Gastrocnemius medialis (tissue), 4 donors: ENCODE measurements at regions not wholly inside any gene's neighbourhood (a gene's known extent, or its start where the extent isn't known, plus 50 kb on each side); places are given as distances from the start of the nearest gene placed in this dataset.

Experiments used
- ATAC-seq, 2 donors: fragments of 150-250 bp; one replicate each; pipeline ENCODE4 v1.9.1; 2016
- DNase-seq, 2 donors: peaks; one replicate each; pipeline ENCODE4 v3.0.0-alpha.2; 2019
- H3K27ac ChIP-seq, 4 donors: fragments of 200-600 bp; sonication (generic); 1 replicate in 1 of 4; 2 replicates in 3 of 4; pipeline ENCODE4 v1.5.1; 2016 to 2018; ENCODE audit warnings: mild to moderate bottlenecking in 2 of 4, moderate library complexity in 1 of 4
- H3K27me3 ChIP-seq, 3 donors: fragments of 200-600 bp; sonication (generic) in 2 of 3; 1 replicate in 1 of 3; 2 replicates in 2 of 3; pipeline versions ENCODE4 v1.5.1 to v1.6.0; 2016 to 2019; ENCODE audit warnings: mild to moderate bottlenecking in 1 of 3, moderate library complexity in 1 of 3
- H3K36me3 ChIP-seq, 2 donors: fragments of 200-600 bp; sonication (generic) in 1 of 2; one replicate each; pipeline ENCODE4 v1.5.1; 2017 to 2018
- H3K4me1 ChIP-seq, 2 donors: fragments of 200-600 bp; sonication (generic) in 1 of 2; one replicate each; pipeline ENCODE4 v1.5.1; 2016 to 2017; ENCODE audit warnings: mild to moderate bottlenecking in 2 of 2
- H3K4me3 ChIP-seq, 4 donors: fragments of 200-600 bp; sonication (generic) in 3 of 4; 1 replicate in 1 of 4; 2 replicates in 3 of 4; pipeline ENCODE4 v1.5.1; 2016 to 2019; ENCODE audit warnings: mild to moderate bottlenecking in 2 of 4
- H3K9me3 ChIP-seq, 3 donors: fragments of 200-600 bp; sonication (generic) in 2 of 3; 1 replicate in 1 of 3; 2 replicates in 2 of 3; pipeline ENCODE4 v1.5.1; 2016 to 2019
- POLR2A ChIP-seq, 2 donors: fragments of 450-650 bp; IDR thresholded peaks; one replicate each; pipeline ENCODE4 v1.6.1; 2017; ENCODE audit warnings: antibody characterized with exemption in 2 of 2, mild to moderate bottlenecking in 2 of 2, moderate library complexity in 2 of 2
- in situ Hi-C, 4 donors: fragments of 200-750 bp; cut with MboI; loops; one replicate each; pipeline versions ENCODE4 v1.15.0 to v1.8.0; 2017; ENCODE audit warnings: low sequenced_read_pairs in 4 of 4
- intact Hi-C: fragments of 100-400 bp; cut with DNase I; formaldehyde crosslinking; loops from one replicate; pipeline ENCODE4 v1.15.1; 2023; ENCODE audit warnings: low total_unique reads
- TF ChIP-seq, protein P1 (sequence below), 5 experiments: fragments of 450-650 bp in 3 of 5; fragments of 200-600 bp in 2 of 5; sonication (generic) in 2 of 5; IDR thresholded peaks in 4 of 5; conservative IDR thresholded peaks in 1 of 5; 1 replicate in 4 of 5; 2 replicates in 1 of 5; pipeline ENCODE4 v1.5.1; 2016 to 2019; ENCODE audit warnings: antibody characterized with exemption in 5 of 5, mild to moderate bottlenecking in 3 of 5, moderate library complexity in 3 of 5

DNA sequence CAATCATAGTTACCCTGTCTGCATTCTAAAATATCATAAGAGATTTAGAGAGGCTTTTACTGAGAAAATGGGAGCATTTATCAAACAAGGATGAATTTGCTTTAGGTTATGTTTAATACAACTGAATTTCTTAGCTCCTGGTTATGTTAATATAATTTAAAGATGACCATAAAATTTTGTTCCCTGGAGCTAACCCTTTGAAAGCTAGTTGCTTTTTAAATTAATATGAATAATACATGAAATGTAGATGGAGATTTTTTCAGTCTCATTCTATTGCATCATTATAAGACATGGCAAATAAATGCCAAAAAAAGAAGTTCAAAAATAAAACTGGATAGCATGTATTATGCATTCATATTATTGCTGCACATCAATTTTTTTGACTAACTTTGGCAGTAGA lies 344.1 kb upstream of the NXPH2 start:
- H3K36me3 ChIP-seq = no peaks in the 10 kb centered on the region
- no peak for TF ChIP-seq POLR2A (IDR thresholded peaks at IDR 0.05)
- TF ChIP-seq, protein P1, sequence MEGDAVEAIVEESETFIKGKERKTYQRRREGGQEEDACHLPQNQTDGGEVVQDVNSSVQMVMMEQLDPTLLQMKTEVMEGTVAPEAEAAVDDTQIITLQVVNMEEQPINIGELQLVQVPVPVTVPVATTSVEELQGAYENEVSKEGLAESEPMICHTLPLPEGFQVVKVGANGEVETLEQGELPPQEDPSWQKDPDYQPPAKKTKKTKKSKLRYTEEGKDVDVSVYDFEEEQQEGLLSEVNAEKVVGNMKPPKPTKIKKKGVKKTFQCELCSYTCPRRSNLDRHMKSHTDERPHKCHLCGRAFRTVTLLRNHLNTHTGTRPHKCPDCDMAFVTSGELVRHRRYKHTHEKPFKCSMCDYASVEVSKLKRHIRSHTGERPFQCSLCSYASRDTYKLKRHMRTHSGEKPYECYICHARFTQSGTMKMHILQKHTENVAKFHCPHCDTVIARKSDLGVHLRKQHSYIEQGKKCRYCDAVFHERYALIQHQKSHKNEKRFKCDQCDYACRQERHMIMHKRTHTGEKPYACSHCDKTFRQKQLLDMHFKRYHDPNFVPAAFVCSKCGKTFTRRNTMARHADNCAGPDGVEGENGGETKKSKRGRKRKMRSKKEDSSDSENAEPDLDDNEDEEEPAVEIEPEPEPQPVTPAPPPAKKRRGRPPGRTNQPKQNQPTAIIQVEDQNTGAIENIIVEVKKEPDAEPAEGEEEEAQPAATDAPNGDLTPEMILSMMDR (IDR thresholded peaks at IDR 0.05 in 4 of 5, conservative IDR thresholded peaks at IDR 0.05 in 1 of 5) = no peak
- ATAC-seq (no peak), DNase-seq (no peak)
- H3K4me3 ChIP-seq = no peak overlapping the region
- intact Hi-C loops (no loop called here), in situ Hi-C loops (no loop called here)
- H3K27ac ChIP-seq = no peak overlapping the region
- H3K27me3 ChIP-seq = no peaks in the 10 kb centered on the region
- H3K4me1 ChIP-seq = no peaks in the 10 kb centered on the region
- no peaks in the 10 kb centered on the region for H3K9me3 ChIP-seq

DNA sequence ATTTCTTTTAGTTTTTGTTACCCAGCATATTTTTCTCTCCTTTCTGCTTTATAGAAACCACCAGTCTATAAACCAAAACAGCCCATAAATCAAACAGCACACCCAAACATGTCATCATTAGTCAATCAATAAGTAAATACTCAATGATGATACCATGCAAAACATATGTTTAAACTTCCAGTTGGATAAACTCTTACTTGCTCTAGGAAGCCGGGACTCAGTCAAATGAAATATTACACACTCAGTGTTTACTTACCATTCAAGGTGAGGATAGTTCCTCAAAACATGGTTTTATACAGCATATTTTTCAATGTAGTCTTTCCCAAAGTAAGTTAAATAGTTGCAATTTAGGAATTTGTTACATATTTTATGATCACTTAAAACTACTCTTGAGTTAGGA lies 343.6 kb upstream of the NXPH2 start:
- intact Hi-C loops (no loop called here), in situ Hi-C loops (no loop called here)
- DNase-seq = no peak
- TF ChIP-seq POLR2A (IDR thresholded peaks at IDR 0.05) = no peak
- TF ChIP-seq, protein P1 (IDR thresholded peaks at IDR 0.05 in 4 of 5, conservative IDR thresholded peaks at IDR 0.05 in 1 of 5) = no peak
- no peaks in the 10 kb centered on the region for H3K4me1 ChIP-seq
- no peaks in the 10 kb centered on the region for H3K9me3 ChIP-seq
- no peak overlapping the region for H3K27ac ChIP-seq
- H3K4me3 ChIP-seq = no peak overlapping the region
- no peak for ATAC-seq
- no peaks in the 10 kb centered on the region for H3K27me3 ChIP-seq
- H3K36me3 ChIP-seq = no peaks in the 10 kb centered on the region

DNA sequence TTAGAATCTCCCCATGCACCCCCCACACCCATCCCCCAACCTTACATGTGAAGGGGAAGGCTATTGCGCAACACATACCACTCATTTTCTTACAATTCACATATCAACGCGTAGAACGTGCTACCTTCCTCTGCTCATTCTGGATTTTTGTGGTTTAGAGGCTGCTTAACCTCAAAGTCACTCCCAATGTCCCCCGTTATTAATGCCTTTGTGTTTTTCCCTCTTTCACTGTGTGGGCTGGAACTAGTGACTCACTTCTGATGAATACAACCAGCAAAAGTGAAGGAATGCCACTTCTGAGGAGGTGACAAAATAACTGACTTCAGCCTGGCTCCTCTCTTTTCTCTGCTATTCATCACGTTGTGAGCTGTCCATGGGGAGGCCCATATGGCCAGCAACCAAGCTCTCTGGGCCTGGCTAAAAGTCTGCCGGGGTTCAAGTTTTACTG lies 342.5 kb upstream of the NXPH2 start:
- in situ Hi-C loops = no loop called here
- DNase-seq (no peak), ATAC-seq (no peak)
- Histone ChIP-seq H3K4me1 (no peaks in the 10 kb centered on the region), H3K4me3 (no peak overlapping the region), H3K27ac (no peak overlapping the region), H3K36me3 (no peaks in the 10 kb centered on the region), H3K9me3 (no peaks in the 10 kb centered on the region), H3K27me3 (no peaks in the 10 kb centered on the region)
- intact Hi-C loops = no loop called here
- TF ChIP-seq POLR2A (IDR thresholded peaks at IDR 0.05) = no peak
- TF ChIP-seq, protein P1 (IDR thresholded peaks at IDR 0.05 in 4 of 5, conservative IDR thresholded peaks at IDR 0.05 in 1 of 5) = no peak

DNA sequence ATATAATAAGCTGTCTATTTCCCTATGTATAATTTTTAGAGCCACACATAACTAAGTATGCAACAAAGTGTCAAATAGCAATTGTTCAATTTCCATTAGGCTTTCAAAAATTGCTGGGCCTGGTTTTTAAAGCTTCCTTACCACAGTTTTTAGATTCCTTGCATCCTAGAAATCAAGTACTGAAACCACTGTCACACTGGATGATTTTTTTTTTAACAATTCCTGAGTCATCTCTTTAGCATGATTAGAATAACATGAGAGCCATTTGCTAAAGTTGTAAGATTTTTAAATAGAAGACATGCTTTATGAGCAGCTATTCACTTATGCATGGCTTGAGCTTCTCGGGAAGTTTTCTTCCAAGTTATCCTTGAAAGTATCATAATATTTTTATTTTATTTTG lies 319.5 kb upstream of the NXPH2 start:
- DNase-seq = no peak
- H3K9me3 ChIP-seq = no peaks in the 10 kb centered on the region
- H3K4me3 ChIP-seq = no peak overlapping the region
- in situ Hi-C loops (no loop called here), intact Hi-C loops (no loop called here)
- TF ChIP-seq, protein P1 (IDR thresholded peaks at IDR 0.05 in 4 of 5, conservative IDR thresholded peaks at IDR 0.05 in 1 of 5) = no peak
- no peak for TF ChIP-seq POLR2A (IDR thresholded peaks at IDR 0.05)
- no peak overlapping the region for H3K27ac ChIP-seq
- no peaks in the 10 kb centered on the region for H3K36me3 ChIP-seq
- no peaks in the 10 kb centered on the region for H3K27me3 ChIP-seq
- H3K4me1 ChIP-seq = no peaks in the 10 kb centered on the region
- no peak for ATAC-seq

GRCh38 chr2:139098961-139099360 lies 318.8 kb upstream of the NXPH2 start:
- ATAC-seq = no peak
- TF ChIP-seq, protein P1 (IDR thresholded peaks at IDR 0.05 in 4 of 5, conservative IDR thresholded peaks at IDR 0.05 in 1 of 5) = no peak
- TF ChIP-seq POLR2A (IDR thresholded peaks at IDR 0.05) = no peak
- Histone ChIP-seq H3K9me3 (no peaks in the 10 kb centered on the region), H3K27me3 (no peaks in the 10 kb centered on the region), H3K4me1 (no peaks in the 10 kb centered on the region), H3K36me3 (no peaks in the 10 kb centered on the region), H3K27ac (no peak overlapping the region), H3K4me3 (no peak overlapping the region)
- in situ Hi-C loops = no loop called here
- intact Hi-C loops = no loop called here
- DNase-seq = no peak
